Hepatocyte (in vitro differentiated cells): ENCODE measurements at regions not wholly inside any gene's neighbourhood (a gene's known extent, or its start where the extent isn't known, plus 50 kb on each side); places are given as distances from the start of the nearest gene placed in this dataset.

Source experiments
- DNase-seq: peaks from one replicate; pipeline ENCODE4 v3.0.0-alpha.2; 2016; ENCODE audit warnings: low spot score
- H2AFZ ChIP-seq: fragments of 200-600 bp; sonication (generic); 2 replicates; pipeline ENCODE4 v1.6.0; 2016; ENCODE audit warnings: antibody characterized with exemption, mild to moderate bottlenecking
- H3K27ac ChIP-seq: fragments of 200-600 bp; sonication (generic); 2 replicates; pipeline ENCODE4 v1.5.1; 2016; ENCODE audit warnings: mild to moderate bottlenecking
- H3K27me3 ChIP-seq: fragments of 200-600 bp; sonication (generic); 2 replicates; pipeline ENCODE4 v1.6.1; 2016
- H3K36me3 ChIP-seq: fragments of 200-600 bp; sonication (generic); replicated peaks from 2 replicates; pipeline ENCODE4 v1.5.1; 2016; ENCODE audit warnings: low read depth; ENCODE audit not compliant: insufficient read depth
- H3K4me1 ChIP-seq: fragments of 200-600 bp; sonication (generic); 2 replicates; pipeline ENCODE4 v1.5.1; 2016; ENCODE audit warnings: mild to moderate bottlenecking, moderate library complexity; ENCODE audit not compliant: insufficient read depth
- H3K4me2 ChIP-seq: fragments of 200-600 bp; sonication (generic); 2 replicates; pipeline ENCODE4 v1.6.0; 2016
- H3K4me3 ChIP-seq: fragments of 200-600 bp; sonication (generic); 2 replicates; pipeline ENCODE4 v1.5.1; 2016; ENCODE audit warnings: mild to moderate bottlenecking
- H3K79me2 ChIP-seq: fragments of 200-600 bp; sonication (generic); 2 replicates; pipeline ENCODE4 v1.6.0; 2017; ENCODE audit warnings: mild to moderate bottlenecking
- H3K9me2 ChIP-seq: fragments of 200-600 bp; sonication (generic); replicated peaks from 2 replicates; pipeline ENCODE4 v1.6.0; 2017; ENCODE audit warnings: mild to moderate bottlenecking; ENCODE audit not compliant: insufficient read depth
- H3K9me3 ChIP-seq: fragments of 200-600 bp; sonication (generic); 2 replicates; pipeline ENCODE4 v1.5.1; 2016; ENCODE audit warnings: low read depth, mild to moderate bottlenecking
- H4K20me1 ChIP-seq: fragments of 200-600 bp; sonication (generic); 2 replicates; pipeline ENCODE4 v1.6.0; 2016; ENCODE audit warnings: mild to moderate bottlenecking; ENCODE audit not compliant: insufficient read depth, poor library complexity, severe bottlenecking
- CTCF ChIP-seq: fragments of 200-600 bp; sonication (generic); IDR thresholded peaks from 2 replicates; pipeline ENCODE4 v1.5.1; 2016; ENCODE audit warnings: antibody characterized with exemption, mild to moderate bottlenecking; ENCODE audit not compliant: poor library complexity
- EZH2 ChIP-seq: fragments of 200-600 bp; sonication (generic); IDR thresholded peaks from 2 replicates; pipeline ENCODE4 v1.6.1; 2016; ENCODE audit warnings: antibody characterized with exemption, mild to moderate bottlenecking, borderline replicate concordance
- EZH2phosphoT487 ChIP-seq: fragments of 200-600 bp; sonication (generic); IDR thresholded peaks from one replicate; pipeline ENCODE4 v1.6.1; 2018; ENCODE audit warnings: antibody characterized with exemption, mild to moderate bottlenecking, low read depth, moderate library complexity; ENCODE audit not compliant: unreplicated experiment, severe bottlenecking
- WGBS: methylation state at CpG from one replicate; pipeline ENCODE4 v1.1.6; 2016; ENCODE audit warnings: low lambda C conversion rate; ENCODE audit errors: missing lambda C conversion rate; 5-methylcytosine and 5-hydroxymethylcytosine counted together

GRCh38 chr21:24826822-24827221, 780.5 kb downstream of the MRPL39 start:
- 86% methylated on average over 1 of the region's 1 CpG for WGBS
- no peak for DNase-seq
- Histone ChIP-seq H2AFZ (no peak overlapping the region), H3K27ac (no peak overlapping the region), H3K27me3 (no peaks in the 10 kb centered on the region), H3K9me3 (no peaks in the 10 kb centered on the region), H3K4me1 (no peaks in the 10 kb centered on the region), H3K36me3 (no peaks in the 10 kb centered on the region), H3K79me2 (no peaks in the 10 kb centered on the region), H3K4me3 (no peak overlapping the region), H3K4me2 (no peak overlapping the region), H4K20me1 (no peaks in the 10 kb centered on the region), H3K9me2 (no peaks in the 10 kb centered on the region)
- no peak for TF ChIP-seq EZH2phosphoT487

DNA sequence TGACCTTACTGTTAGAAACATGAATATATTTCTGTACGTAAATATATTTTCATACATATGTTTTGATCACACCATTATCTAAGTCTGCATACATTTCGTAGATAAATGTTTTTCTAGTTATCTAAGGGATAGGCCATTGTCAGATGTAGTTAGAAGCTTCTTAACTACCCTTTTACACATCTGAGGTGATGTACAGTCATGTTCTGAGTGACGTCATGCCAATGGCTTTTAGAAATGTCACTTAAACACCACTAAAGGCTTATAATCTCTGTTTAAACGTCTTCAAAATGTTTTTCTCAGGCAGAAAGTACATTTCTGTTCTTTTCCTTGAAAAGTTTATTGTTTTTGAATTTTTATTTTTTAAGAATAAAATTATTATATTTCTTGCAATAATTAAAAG, 781.9 kb downstream of the MRPL39 start:
- H3K27ac ChIP-seq: no peak overlapping the region
- WGBS: 46% methylated on average over 4 of the region's 4 CpGs
- no peak overlapping the region for H3K4me2 ChIP-seq
- H3K9me2 ChIP-seq: no peaks in the 10 kb centered on the region
- no peaks in the 10 kb centered on the region for H3K4me1 ChIP-seq
- no peaks in the 10 kb centered on the region for H3K36me3 ChIP-seq
- no peaks in the 10 kb centered on the region for H4K20me1 ChIP-seq
- H3K27me3 ChIP-seq: no peaks in the 10 kb centered on the region
- TF ChIP-seq EZH2: no peak
- no peak for TF ChIP-seq EZH2phosphoT487
- TF ChIP-seq CTCF: no peak
- H3K9me3 ChIP-seq: no peaks in the 10 kb centered on the region
- no peak overlapping the region for H2AFZ ChIP-seq
- H3K79me2 ChIP-seq: no peaks in the 10 kb centered on the region
- no peak overlapping the region for H3K4me3 ChIP-seq
- DNase-seq: no peak

DNA sequence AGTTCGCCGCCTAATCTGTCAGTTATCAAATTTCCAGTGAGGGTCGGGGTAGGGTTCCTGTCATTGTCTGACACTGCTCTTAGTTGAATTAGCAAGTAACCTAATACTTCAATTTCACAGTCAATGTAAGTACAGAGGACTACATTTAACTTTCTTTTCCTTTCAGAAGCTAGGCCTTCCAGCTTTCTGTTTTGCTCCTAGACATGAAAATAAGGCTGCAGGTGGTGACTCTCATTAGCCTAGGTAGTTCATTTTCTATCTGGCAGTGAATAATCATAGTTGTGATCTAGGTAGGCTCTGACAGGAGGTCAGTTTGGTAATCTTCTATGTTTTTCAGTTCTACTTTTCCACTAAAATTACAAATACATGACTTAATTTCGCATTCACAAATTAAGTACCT, 783.1 kb downstream of the MRPL39 start:
- no peaks in the 10 kb centered on the region for H3K9me2 ChIP-seq
- no peaks in the 10 kb centered on the region for H3K4me1 ChIP-seq
- H3K4me3 ChIP-seq: no peak overlapping the region
- no peaks in the 10 kb centered on the region for H4K20me1 ChIP-seq
- DNase-seq: no peak
- no peaks in the 10 kb centered on the region for H3K36me3 ChIP-seq
- no peaks in the 10 kb centered on the region for H3K9me3 ChIP-seq
- 83% methylated on average over 4 of the region's 4 CpGs for WGBS
- H2AFZ ChIP-seq: no peak overlapping the region
- no peaks in the 10 kb centered on the region for H3K27me3 ChIP-seq
- H3K79me2 ChIP-seq: no peaks in the 10 kb centered on the region
- TF ChIP-seq EZH2 (no peak), CTCF (no peak), EZH2phosphoT487 (no peak)
- no peak overlapping the region for H3K27ac ChIP-seq
- H3K4me2 ChIP-seq: no peak overlapping the region

DNA sequence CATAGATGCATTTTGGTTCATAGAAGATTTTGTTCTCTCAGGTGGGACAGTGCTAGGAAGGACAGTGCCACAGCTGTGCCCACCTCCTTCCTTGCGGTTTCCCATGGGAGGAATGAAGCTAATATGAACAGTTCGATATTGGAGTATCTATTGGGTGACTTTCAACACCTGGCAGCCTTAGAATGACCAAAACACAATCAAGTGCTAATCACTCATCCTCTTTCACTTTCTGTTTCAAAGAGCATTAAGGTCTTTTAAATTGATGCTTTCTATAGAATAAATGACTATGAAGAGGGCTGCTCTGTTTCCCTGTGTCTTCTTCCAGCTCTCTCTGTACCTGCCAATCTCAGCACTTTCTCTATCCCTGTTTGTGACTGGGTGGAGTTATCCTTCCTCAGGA, 784.0 kb downstream of the MRPL39 start:
- TF ChIP-seq EZH2 (no peak), CTCF (no peak), EZH2phosphoT487 (no peak)
- Histone ChIP-seq H3K79me2 (no peaks in the 10 kb centered on the region), H2AFZ (no peak overlapping the region), H3K4me1 (no peaks in the 10 kb centered on the region), H4K20me1 (no peaks in the 10 kb centered on the region), H3K4me3 (no peak overlapping the region), H3K9me3 (no peaks in the 10 kb centered on the region), H3K36me3 (no peaks in the 10 kb centered on the region), H3K27me3 (no peaks in the 10 kb centered on the region), H3K4me2 (no peak overlapping the region), H3K27ac (no peak overlapping the region), H3K9me2 (no peaks in the 10 kb centered on the region)
- WGBS: 60% methylated on average over 2 of the region's 2 CpGs
- DNase-seq: no peak
